ENCODE measurements at regions not wholly inside any gene's neighbourhood (a gene's known extent, or its start where the extent isn't known, plus 50 kb on each side); places are given as distances from the start of the nearest gene placed in this dataset.
A peak's percentile ranks its signal among the peaks of the same experiment; 100 is the strongest.

- Mint-ChIP-seq H3K4me3 (ENCODE audit: unreplicated experiment) (no peak overlapping the region), H3K4me1 (ENCODE audit: insufficient read depth, unreplicated experiment) (no peaks in the 10 kb centered on the region), H3K36me3 (ENCODE audit: insufficient read depth, unreplicated experiment) (no peaks in the 10 kb centered on the region), H3K9me3 (ENCODE audit: unreplicated experiment) (no peaks in the 10 kb centered on the region), H3K27ac (ENCODE audit: low read depth, unreplicated experiment) (no peak overlapping the region), H3K27me3 (ENCODE audit: insufficient read depth, unreplicated experiment) (no peaks in the 10 kb centered on the region)
- DNase-seq (ENCODE audit: unreplicated experiment): no peak
- no TSS peak for BruUV-seq (replicated peaks)
- intact Hi-C loops (cut with micrococcal nuclease): no loop called here
- TF ChIP-seq, protein P1, sequence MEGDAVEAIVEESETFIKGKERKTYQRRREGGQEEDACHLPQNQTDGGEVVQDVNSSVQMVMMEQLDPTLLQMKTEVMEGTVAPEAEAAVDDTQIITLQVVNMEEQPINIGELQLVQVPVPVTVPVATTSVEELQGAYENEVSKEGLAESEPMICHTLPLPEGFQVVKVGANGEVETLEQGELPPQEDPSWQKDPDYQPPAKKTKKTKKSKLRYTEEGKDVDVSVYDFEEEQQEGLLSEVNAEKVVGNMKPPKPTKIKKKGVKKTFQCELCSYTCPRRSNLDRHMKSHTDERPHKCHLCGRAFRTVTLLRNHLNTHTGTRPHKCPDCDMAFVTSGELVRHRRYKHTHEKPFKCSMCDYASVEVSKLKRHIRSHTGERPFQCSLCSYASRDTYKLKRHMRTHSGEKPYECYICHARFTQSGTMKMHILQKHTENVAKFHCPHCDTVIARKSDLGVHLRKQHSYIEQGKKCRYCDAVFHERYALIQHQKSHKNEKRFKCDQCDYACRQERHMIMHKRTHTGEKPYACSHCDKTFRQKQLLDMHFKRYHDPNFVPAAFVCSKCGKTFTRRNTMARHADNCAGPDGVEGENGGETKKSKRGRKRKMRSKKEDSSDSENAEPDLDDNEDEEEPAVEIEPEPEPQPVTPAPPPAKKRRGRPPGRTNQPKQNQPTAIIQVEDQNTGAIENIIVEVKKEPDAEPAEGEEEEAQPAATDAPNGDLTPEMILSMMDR (IDR thresholded peaks at IDR 0.05; ENCODE audit: unreplicated experiment): no peak
- ChIA-PET CTCF (no interaction called here), POLR2A (no interaction called here)
These were observed 509.5 kb downstream of the TBL1XR1 start for GRCh38 chr3:176687754-176688153.

- intact Hi-C loops (cut with micrococcal nuclease): no loop called here
- no peak for DNase-seq (ENCODE audit: unreplicated experiment)
- Mint-ChIP-seq H3K27me3 (ENCODE audit: insufficient read depth, unreplicated experiment) (no peaks in the 10 kb centered on the region), H3K4me3 (ENCODE audit: unreplicated experiment) (no peak overlapping the region), H3K4me1 (ENCODE audit: insufficient read depth, unreplicated experiment) (no peaks in the 10 kb centered on the region), H3K9me3 (ENCODE audit: unreplicated experiment) (no peaks in the 10 kb centered on the region), H3K27ac (ENCODE audit: low read depth, unreplicated experiment) (no peak overlapping the region), H3K36me3 (ENCODE audit: insufficient read depth, unreplicated experiment) (no peaks in the 10 kb centered on the region)
- TF ChIP-seq, protein P1 (IDR thresholded peaks at IDR 0.05; ENCODE audit: unreplicated experiment): no peak
- CTCF ChIA-PET: interaction anchor here (0.6 to 0.8 kb wide), 2 partner anchors 15 to 1914 kb away, joined by 3 to 4 read pairs; no protein-coding TSS in a partner anchor
- POLR2A ChIA-PET: no interaction called here
- BruUV-seq (replicated peaks): no TSS peak
These were observed 513.9 kb downstream of the TBL1XR1 start for GRCh38 chr3:176683382-176683781.

DNA sequence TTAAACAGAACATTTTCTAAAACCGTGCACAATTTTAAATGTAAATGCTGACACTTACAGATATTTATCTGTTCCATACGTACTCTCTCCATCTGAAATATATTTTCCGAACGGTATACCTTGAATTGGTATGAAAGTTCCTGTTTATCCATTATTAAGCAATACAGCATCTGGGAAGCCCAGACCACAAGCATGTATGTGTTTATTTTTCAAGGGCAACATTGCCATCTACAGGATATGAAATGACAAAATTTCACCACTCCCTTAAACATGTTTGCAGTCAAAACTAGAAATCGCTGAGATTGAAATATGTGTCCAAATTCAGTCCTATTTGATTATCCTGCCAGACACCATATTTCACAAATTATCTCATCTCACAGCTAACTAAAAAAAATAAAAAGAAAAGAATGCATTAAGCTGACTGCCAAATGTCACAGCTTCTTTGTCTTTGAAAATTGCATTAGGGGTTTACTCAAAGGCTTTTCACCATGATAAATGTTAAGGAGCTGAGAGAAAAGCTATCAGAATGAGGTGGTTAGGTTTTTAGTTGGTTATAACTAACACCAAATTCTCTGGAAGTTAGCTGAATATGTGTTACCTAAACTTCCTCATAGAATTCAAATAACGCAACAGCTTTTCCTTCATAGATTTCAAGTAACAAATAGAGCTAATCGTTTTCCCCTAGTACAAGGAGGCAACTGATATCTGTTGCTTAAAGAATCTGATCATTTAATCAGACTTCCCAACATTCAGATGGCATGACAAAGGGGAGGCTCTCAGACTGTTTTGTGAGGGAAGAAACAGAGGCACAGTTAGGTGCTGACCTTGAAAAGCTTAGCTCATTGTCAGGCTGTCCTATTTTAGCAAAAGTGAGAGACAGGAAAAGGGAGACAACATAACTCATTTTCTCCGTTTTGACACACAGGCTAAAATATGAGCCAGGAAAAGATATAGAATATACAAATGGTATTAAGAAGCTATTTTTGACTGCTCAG lies 533.1 kb downstream of the TBL1XR1 start:
- H3K4me3 Mint-ChIP-seq (ENCODE audit: unreplicated experiment): no peak overlapping the region
- ChIA-PET POLR2A (interaction anchor here (0.7 kb wide), 1 partner anchor 1409 kb away, joined by 3 read pairs; no protein-coding TSS in a partner anchor), CTCF (interaction anchor here (0.6 to 2.5 kb wide), 33 partner anchors 8 to 1721 kb away, joined by 3 to 15 read pairs (median 3); no protein-coding TSS in a partner anchor)
- no peaks in the 10 kb centered on the region for H3K36me3 Mint-ChIP-seq (ENCODE audit: insufficient read depth, unreplicated experiment)
- TF ChIP-seq, protein P1 (IDR thresholded peaks at IDR 0.05; ENCODE audit: unreplicated experiment): peak; percentile 49
- H3K27me3 Mint-ChIP-seq (ENCODE audit: insufficient read depth, unreplicated experiment): no peaks in the 10 kb centered on the region
- no peaks in the 10 kb centered on the region for H3K9me3 Mint-ChIP-seq (ENCODE audit: unreplicated experiment)
- H3K4me1 Mint-ChIP-seq (ENCODE audit: insufficient read depth, unreplicated experiment): no peaks in the 10 kb centered on the region
- DNase-seq (ENCODE audit: unreplicated experiment): peak; percentile 78
- intact Hi-C loops (cut with micrococcal nuclease): loop anchor here (1.0 to 10.0 kb wide), 4 partner anchors 150 to 1799 kb away; no protein-coding TSS in a partner anchor
- H3K27ac Mint-ChIP-seq (ENCODE audit: low read depth, unreplicated experiment): no peak overlapping the region
- no TSS peak for BruUV-seq (replicated peaks)

DNA sequence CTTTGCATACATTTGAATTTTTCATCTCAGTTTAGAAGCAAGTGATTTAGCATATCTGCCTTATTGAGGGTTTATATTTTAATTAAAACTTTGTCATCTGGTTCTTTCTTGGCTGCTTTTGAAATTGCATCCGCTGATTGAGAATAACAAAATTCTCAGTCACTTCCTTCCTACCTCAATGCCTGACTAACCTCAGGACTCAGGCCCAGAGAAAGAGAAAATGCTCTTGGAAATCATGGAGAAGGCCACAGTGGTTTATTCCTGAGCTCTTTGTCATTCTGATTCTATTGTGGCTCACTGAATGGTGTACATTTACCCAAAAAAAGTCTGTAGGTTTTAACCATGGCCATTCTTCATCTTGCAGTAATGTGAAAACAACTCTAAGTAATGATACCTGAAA lies 533.9 kb downstream of the TBL1XR1 start:
- no peaks in the 10 kb centered on the region for H3K9me3 Mint-ChIP-seq (ENCODE audit: unreplicated experiment)

More for the DNA sequence above, 533.9 kb downstream of the TBL1XR1 start:
- H3K27ac Mint-ChIP-seq (ENCODE audit: low read depth, unreplicated experiment): no peak overlapping the region
- POLR2A ChIA-PET: no interaction called here
- TF ChIP-seq, protein P1 (IDR thresholded peaks at IDR 0.05; ENCODE audit: unreplicated experiment): no peak
- no peaks in the 10 kb centered on the region for H3K4me1 Mint-ChIP-seq (ENCODE audit: insufficient read depth, unreplicated experiment)
- no peak for DNase-seq (ENCODE audit: unreplicated experiment)
- BruUV-seq (replicated peaks): no TSS peak
- H3K27me3 Mint-ChIP-seq (ENCODE audit: insufficient read depth, unreplicated experiment): no peaks in the 10 kb centered on the region
- no peaks in the 10 kb centered on the region for H3K36me3 Mint-ChIP-seq (ENCODE audit: insufficient read depth, unreplicated experiment)
- no peak overlapping the region for H3K4me3 Mint-ChIP-seq (ENCODE audit: unreplicated experiment)
- intact Hi-C loops (cut with micrococcal nuclease): loop anchor here (1.0 to 10.0 kb wide), 2 partner anchors 1722 to 1799 kb away; no protein-coding TSS in a partner anchor
- CTCF ChIA-PET: interaction anchor here (0.6 to 2.5 kb wide), 14 partner anchors 11 to 1722 kb away, joined by 3 to 15 read pairs (median 4); no protein-coding TSS in a partner anchor

All from MCF 10A (cell line).